SK-N-SH treated with all-trans-retinoic acid at 6 μM for 48 hours (cell line): ENCODE measurements at regions not wholly inside any gene's neighbourhood (a gene's known extent, or its start where the extent isn't known, plus 50 kb on each side); places are given as distances from the start of the nearest gene placed in this dataset.
"Not testable (repeated sequence)": the region's sequence is repeated elsewhere in the genome, so short reads cannot be mapped to it uniquely, and the experiment has no call there.

Experiments
- ATAC-seq: fragments of 200-7000 bp; cut with Tn5 transposase; 3 replicates; pipeline ENCODE4 v1.9.1; 2020; ENCODE audit warnings: mild to moderate bottlenecking, moderate library complexity

DNA sequence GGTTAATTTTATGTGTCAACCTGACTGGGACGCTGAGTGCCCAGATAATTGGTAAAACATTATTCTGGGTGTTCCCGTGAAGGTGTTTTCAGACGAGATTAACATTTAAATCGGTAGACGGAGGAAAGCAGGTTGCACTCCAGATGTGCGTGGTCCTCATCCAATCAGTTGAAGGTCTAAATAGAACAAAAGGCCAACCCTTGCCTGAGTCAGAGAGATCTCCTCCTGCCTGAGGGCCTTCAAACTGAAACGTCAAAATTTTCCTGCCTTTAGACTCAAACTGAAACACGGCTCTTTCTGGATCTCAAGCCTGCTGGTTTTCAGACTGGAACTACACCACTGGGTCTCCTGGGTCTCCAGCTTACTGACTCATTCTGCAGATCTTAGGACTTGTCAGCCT, 70.9 kb downstream of the NPIPA5 start:
- ATAC-seq = not testable (repeated sequence)

GRCh38 chr16:15305889-15306288, 72.2 kb downstream of the NPIPA5 start:
- peak; percentile 76 for ATAC-seq

- not testable (repeated sequence) for ATAC-seq
Measured at GRCh38 chr16:15303667-15304324, 74.3 kb downstream of the NPIPA5 start.

GRCh38 chr16:15297104-15297503, 81.0 kb downstream of the NPIPA5 start:
- ATAC-seq = not testable (repeated sequence)

DNA sequence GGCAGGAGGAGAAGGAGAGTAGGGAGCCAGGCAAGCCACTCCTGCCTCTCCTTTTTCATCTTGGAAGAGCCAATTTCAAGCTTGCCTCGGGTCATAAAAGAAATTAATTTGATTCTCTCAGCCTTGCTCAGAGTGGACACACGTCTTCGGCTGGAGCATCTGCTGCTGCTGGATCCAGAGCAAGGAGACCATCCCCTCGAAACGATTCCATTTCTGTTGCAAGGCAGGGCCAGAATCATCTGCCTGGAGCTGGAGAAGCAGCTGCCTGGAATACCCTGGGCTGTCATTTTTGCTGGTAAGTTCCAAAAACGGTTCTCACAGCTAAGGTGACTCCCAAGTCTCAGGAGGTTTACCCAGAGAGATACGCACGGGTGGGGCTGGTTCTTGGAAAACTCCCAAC, 103.3 kb downstream of the NPIPA5 start:
- not testable (repeated sequence) for ATAC-seq

DNA sequence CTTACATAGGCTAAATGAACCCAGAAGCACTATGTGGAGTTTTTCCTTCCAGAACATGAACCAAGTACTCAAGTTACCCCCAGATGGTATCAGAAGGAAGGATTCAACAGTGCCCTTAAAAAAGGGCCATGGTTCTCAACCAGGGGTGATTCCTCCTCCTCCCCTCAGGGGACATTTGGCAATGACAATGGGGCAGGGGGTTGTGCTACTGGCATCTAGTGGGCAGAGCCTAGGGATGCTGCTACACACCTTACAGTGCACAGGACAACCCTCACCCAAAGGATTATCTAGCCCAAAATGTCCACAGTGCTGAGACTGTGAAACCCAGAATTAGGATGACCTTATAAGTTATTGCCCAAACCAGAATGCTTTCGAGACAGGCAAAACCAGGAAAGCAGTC, 104.1 kb downstream of the NPIPA5 start:
- not testable (repeated sequence) for ATAC-seq

- ATAC-seq = not testable (repeated sequence)
Measured at GRCh38 chr16:15266941-15267340, 111.2 kb downstream of the NPIPA5 start.

GRCh38 chr16:15262212-15262611, 115.9 kb downstream of the NPIPA5 start:
- ATAC-seq = not testable (repeated sequence)

DNA sequence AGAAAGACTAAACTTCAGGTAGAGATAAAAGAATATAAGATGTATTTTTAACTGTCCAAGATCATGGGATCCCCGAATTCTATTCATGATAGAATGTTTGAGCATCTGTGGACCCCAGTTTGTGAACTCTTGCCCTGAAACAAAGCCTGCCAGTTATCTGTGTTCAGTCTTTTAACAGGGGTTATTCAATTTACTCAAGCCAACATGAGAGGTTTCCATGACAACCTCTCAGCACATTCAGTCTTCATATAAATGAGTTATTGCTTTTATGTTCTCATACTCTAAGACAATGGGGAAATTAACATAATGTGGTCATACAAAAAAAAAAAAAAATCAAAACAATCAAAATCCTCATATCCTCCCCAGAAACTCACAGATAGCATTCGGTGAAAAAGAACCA, 130.1 kb downstream of the NPIPA5 start:
- ATAC-seq = not testable (repeated sequence)

DNA sequence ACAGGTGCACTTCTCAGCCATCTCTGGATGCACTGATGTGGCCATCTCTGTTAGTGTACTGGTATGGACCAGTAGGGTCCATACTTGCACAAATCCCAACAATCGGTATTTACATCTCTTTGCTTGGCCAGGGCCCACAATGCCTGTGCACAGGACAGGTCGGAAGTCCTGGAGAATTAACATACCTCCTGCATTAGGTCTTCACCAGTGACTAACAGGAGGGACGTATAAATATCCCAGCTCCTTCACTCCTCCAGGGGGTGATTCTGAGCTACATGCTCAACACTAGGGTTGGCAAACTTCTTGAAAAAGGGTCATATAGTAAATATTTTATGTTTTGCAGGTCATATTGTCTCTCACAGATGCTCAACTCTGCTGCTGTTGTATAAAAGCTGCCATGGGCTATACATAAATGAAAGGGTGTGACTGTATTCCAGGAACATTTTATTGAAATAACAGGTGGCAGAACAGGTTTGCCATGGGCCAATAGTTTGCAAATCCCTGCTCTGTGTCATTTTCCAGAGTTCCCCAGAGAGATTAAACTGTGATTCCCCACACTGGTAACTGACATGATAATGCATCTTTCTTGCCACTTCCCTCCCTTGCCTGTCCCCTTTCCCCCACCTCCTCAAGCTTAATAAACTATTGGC, 141.3 kb downstream of the NPIPA5 start:
- not testable (repeated sequence) for ATAC-seq

- ATAC-seq = not testable (repeated sequence)
Measured at GRCh38 chr16:15235140-15235539, 141.1 kb upstream of the RRN3 start.

GRCh38 chr16:15234702-15235101, 140.6 kb upstream of the RRN3 start:
- ATAC-seq = peak; percentile 31; the same call in 1 of the 3 replicates

DNA sequence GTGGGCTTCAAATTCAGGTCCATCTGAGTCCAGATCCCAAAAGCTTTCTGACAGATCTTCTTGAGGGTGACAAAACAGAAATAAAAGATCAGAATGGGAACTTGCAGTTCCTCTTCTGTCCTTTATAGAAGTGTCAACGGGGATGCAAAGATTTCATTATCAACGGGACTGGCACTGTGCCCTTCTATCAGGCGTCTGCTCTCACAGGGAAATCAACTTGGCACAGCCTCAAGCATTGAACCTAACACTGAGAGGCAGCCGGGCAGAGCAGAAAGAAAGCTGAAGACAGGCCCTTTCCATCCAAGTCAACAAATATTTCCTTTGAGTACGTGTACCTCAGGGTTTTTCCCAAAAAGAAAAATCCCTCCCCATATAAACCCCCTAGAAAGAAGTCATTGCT, 136.4 kb upstream of the RRN3 start:
- not testable (repeated sequence) for ATAC-seq

DNA sequence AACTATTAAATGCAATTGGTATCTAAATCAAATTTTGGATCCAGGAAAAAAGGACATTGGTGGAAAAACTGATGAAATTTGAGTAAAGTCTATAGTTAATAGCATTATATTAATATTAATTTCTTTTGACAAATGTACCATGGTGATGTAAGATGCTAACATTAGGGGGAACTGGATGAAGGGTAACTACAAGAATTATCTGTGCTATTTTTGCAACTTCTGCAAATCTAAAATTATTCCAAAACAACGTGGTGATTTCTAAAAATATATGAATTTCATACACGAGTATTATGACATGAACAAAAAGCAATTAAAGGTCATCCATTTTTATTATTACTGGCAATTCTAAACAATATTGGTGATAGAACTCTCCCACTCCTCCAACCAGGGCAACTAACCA, 135.6 kb upstream of the RRN3 start:
- not testable (repeated sequence) for ATAC-seq

DNA sequence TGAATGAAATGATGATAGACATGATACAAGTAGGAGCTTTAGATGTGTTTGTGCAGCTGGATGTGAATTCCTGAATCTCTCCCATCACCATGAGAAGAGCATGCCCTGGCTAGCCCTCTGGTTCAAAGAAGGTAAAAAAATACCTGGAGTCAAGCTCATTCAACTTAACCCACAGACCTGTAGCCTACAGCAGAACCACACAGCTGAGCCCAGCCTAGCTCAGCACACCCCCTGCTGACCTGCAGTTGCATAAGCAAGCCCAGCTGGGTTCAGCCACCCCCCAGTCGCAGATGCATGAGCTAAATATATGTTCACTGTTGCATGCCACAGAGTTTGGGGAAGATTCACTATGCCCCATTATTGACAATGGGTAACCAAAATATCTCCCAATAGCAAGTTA, 130.6 kb upstream of the RRN3 start:
- not testable (repeated sequence) for ATAC-seq

- not testable (repeated sequence) for ATAC-seq
Measured at GRCh38 chr16:15223398-15223797, 129.3 kb upstream of the RRN3 start.

GRCh38 chr16:15219679-15220615, 125.9 kb upstream of the RRN3 start:
- peak; percentile 96 for ATAC-seq

DNA sequence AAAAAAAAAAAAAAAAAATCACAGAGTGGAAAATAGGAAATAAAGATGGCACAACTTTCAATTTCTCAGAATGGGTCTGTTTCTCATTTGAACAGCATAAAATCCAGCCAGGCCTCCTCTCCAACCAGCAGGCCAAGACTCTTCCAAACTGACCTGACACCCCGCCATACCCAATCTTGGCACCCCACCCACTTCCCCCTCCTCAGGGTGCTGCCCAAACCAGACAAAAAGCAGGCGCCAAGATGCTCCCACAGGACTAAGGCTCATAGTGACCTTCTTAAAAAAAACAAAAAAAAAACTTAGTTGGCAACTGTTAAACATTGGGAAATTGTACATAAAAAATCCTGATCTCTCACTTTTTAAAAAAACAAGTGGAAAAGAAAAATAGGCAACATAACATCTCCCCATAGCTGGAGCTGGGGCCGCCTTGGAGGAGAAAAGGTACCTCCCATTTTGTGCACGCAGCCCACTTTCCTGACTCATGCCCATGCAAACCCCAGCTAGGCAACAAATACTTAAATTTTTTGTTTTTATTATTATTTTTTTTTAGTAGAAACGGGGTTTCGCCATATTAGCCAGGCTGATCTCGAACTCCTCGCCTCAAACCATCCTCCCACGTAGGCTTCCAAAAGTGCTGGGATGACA, 124.9 kb upstream of the RRN3 start:
- ATAC-seq = not testable (repeated sequence)

DNA sequence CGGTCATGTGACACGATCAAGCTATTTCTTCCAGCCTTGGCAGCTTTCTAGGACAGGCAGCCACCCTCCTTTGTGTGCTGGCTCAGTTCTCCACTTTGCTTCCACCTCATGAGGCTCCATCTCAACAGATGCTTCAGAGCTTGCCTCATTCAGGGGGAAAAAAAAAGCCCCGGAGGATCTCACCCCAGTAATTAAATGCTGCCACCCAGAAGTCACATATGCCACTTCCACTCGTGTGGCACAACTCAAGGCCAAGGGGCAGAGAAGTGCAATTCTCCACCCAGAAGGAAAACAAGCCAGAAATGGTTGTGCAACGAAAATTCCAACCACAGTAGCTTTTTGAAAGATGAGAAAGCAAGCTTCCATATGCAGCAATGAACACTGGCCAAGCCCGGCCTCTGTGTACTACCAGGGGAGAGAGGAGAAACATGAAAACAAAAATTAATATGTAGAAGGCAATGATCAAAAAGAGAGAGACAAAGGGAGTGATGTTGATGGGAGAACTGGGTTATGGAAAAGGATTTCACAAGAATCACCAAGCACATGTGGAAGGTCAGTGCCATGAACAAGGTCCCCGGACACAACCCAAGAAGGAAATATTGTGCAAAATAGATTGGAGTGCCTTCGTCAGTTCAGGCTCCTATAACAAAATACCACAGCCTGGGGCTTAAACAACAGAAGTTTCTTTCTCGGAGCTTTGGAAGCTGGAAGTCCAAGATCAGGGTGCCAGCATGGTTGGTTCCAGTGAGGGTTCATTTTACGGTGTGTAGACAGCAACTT, 113.3 kb upstream of the RRN3 start:
- not testable (repeated sequence) for ATAC-seq

DNA sequence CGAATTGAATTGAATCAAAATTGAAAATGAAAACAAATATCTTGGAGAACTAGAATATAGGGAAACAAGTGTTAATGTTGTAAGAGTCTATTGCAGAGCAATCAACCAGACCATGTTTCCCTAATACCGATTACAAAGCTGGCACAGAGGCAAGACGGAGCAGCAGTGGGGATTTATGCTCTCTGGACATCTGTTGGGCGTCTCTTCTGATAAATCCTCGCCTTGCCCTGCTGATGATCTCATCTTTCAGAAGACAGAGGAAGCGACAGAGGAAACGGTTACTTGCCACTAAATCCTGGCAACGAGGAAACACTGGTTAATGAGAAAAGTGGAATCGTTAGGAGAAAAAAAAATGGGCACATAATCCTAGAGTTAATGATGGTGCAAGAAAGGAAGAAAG, 112.4 kb upstream of the RRN3 start:
- peak; percentile 44; the same call in 2 of the 3 replicates for ATAC-seq
